DND-41 (cell line): ENCODE measurements at regions not wholly inside any gene's neighbourhood (a gene's known extent, or its start where the extent isn't known, plus 50 kb on each side); places are given as distances from the start of the nearest gene placed in this dataset.

Experiments
- ATAC-seq: fragments of 200-7000 bp; cut with Tn5 transposase; 3 replicates; pipeline ENCODE4 v1.9.1; 2021; ENCODE audit warnings: low read depth; ENCODE audit not compliant: insufficient read depth
- DNase-seq: peaks from one replicate; pipeline ENCODE4 v3.0.0-alpha.2; 2020
- H2AFZ ChIP-seq: 2 replicates; pipeline ENCODE4 v1.6.0; 2012; ENCODE audit warnings: low read depth, low read length
- H3K27ac ChIP-seq: 2 replicates; pipeline ENCODE4 v1.5.1; 2012; ENCODE audit warnings: low read length, inconsistent platforms
- H3K27me3 ChIP-seq: fragments of 200-600 bp; sonication (generic); 2 replicates; pipeline ENCODE4 v1.6.0; 2012; ENCODE audit warnings: low read length, mild to moderate bottlenecking, inconsistent platforms; ENCODE audit not compliant: insufficient read depth, poor library complexity
- H3K36me3 ChIP-seq: 2 replicates; pipeline ENCODE4 v1.5.1; 2012; ENCODE audit warnings: low read length, inconsistent platforms; ENCODE audit not compliant: insufficient read depth
- H3K4me1 ChIP-seq: 2 replicates; pipeline ENCODE4 v1.5.1; 2012; ENCODE audit warnings: mild to moderate bottlenecking, low read length; ENCODE audit not compliant: insufficient read depth
- H3K4me2 ChIP-seq: 2 replicates; pipeline ENCODE4 v1.6.0; 2012; ENCODE audit warnings: mild to moderate bottlenecking, moderate library complexity, low read length, inconsistent platforms; ENCODE audit not compliant: insufficient read depth
- H3K4me3 ChIP-seq, 2 experiments: fragments of 200-600 bp in 1 of 2; shearing (Covaris generic) in 1 of 2; 2 replicates each; pipeline ENCODE4 v1.5.1; 2012 to 2016; ENCODE audit warnings: inconsistent platforms in 2 of 2, low read length in 2 of 2, mild to moderate bottlenecking in 2 of 2, low read depth in 1 of 2, moderate library complexity in 1 of 2
- H3K79me2 ChIP-seq: 2 replicates; pipeline ENCODE4 v1.6.0; 2012; ENCODE audit warnings: low read length, inconsistent platforms; ENCODE audit not compliant: insufficient read depth
- H3K9ac ChIP-seq: 2 replicates; pipeline ENCODE4 v1.6.0; 2012; ENCODE audit warnings: low read depth, mild to moderate bottlenecking, inconsistent platforms, low read length, moderate library complexity
- H3K9me3 ChIP-seq: 2 replicates; pipeline ENCODE4 v1.5.1; 2012; ENCODE audit warnings: low read length, moderate library complexity, mild to moderate bottlenecking, inconsistent platforms; ENCODE audit not compliant: insufficient read depth, severe bottlenecking
- H4K20me1 ChIP-seq: 2 replicates; pipeline ENCODE4 v1.6.0; 2012; ENCODE audit warnings: low read length; ENCODE audit not compliant: insufficient read depth
- EZH2 ChIP-seq: IDR thresholded peaks from 3 replicates; pipeline ENCODE4 v1.6.1; 2012; ENCODE audit warnings: borderline replicate concordance, low read depth, mild to moderate bottlenecking, moderate library complexity, low read length, inconsistent platforms; ENCODE audit not compliant: severe bottlenecking
- TF ChIP-seq, protein P1 (sequence below): IDR thresholded peaks from 2 replicates; pipeline ENCODE4 v1.5.1; 2012; ENCODE audit warnings: borderline replicate concordance, low read length, moderate library complexity, mild to moderate bottlenecking; ENCODE audit not compliant: poor library complexity, severe bottlenecking; ENCODE audit errors: extremely low read depth

DNA sequence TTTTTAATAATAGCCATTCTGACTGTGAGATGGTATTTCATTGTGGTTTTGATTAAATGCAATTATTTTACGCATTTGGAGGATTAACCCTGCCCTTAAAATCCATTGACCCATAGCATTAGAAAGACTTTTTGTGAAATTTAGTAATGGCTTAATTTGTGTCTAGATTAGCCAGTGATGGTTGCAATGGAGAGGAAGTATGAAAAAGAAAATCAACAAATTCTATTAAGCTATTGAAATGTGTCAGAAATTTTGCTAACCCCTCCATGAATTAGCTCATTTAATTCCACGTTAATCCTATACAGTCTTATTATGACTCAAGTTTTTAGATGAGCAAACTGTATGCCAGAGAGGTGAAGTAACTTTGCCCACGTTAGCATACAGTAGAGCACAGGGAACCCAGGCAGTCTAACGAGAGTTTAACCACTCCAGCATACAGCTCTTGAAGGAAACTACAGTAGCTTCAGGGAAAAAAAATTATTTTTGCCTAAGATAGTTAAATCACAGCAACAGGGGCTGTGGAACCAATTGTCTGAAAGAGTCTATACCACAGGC lies 158.2 kb upstream of the PPP2R2B start:
- no peak for ATAC-seq
- Histone ChIP-seq H3K4me1 (no peaks in the 10 kb centered on the region), H3K27ac (no peak overlapping the region)

DNA sequence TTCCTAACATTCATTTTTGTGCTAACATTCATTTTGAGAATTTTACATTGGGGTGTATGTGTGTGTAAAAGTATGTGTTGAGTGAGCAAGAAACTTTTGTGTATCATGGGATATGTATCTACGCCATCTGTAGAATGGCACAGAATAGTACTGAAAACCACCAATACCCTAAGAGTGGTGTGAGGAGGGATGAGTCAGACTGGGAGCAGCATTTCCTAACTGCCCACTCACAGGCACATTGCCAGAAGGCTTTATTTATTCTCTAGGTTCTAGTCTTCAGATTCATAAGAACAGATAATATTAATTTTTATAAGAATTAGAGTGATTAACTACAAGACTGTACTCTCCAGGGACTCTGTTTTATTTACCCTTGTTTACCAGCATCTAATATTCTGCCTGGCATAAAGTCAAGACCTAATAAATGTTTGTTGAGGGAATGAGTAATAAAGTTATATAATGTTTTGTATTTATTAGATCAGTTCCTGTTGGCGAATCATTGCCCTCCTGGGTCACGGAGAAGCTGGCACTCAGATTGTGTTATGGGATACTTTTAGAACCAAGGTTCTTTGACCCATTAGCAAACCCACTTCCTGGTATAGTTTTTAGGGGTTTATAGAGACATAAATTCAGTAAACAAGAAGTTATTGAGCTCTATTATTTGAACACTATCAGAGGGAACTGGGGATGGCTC lies 159.1 kb upstream of the PPP2R2B start:
- DNase-seq: no peak
- Histone ChIP-seq H3K79me2 (no peaks in the 10 kb centered on the region), H3K36me3 (no peaks in the 10 kb centered on the region)

More for the DNA sequence above, 158.2 kb upstream of the PPP2R2B start:
- no peak overlapping the region for H3K4me3 ChIP-seq
- TF ChIP-seq EZH2: no peak
- H3K4me2 ChIP-seq: no peak overlapping the region
- H3K79me2 ChIP-seq: no peaks in the 10 kb centered on the region
- H4K20me1 ChIP-seq: no peaks in the 10 kb centered on the region
- no peaks in the 10 kb centered on the region for H3K9me3 ChIP-seq
- H3K27me3 ChIP-seq: no peaks in the 10 kb centered on the region
- H3K9ac ChIP-seq: no peak overlapping the region
- no peak overlapping the region for H2AFZ ChIP-seq
- H3K36me3 ChIP-seq: no peaks in the 10 kb centered on the region
- DNase-seq: no peak

DNA sequence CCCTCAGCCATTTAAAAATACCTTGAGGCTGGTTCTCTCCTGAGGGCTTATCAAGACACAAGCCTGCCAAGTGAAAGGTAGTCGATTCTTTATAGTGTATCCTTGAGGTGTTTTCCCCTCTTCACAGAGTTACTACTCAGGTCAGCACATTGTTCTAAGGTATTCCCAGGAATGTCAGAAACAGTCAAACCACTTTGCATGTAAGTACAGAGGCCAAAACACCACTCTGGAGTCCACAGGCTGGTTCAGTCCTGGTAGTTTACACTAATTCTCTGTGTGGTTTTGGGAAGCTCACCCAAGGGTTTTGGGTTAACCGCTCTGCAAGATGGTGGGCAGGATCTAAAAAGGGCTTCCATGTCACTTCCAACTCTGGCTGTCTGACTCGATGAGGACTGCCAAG lies 162.3 kb upstream of the PPP2R2B start:
- Histone ChIP-seq H3K9ac (no peak overlapping the region), H3K4me1 (no peaks in the 10 kb centered on the region), H3K27me3 (peaks cover 3% of the 10 kb centered on the region), H2AFZ (no peak overlapping the region), H3K27ac (no peak overlapping the region), H3K79me2 (no peaks in the 10 kb centered on the region), H3K9me3 (no peaks in the 10 kb centered on the region), H4K20me1 (no peaks in the 10 kb centered on the region), H3K4me2 (no peak overlapping the region), H3K36me3 (no peaks in the 10 kb centered on the region), H3K4me3 (no peak overlapping the region)
- DNase-seq (no peak), ATAC-seq (no peak)
- TF ChIP-seq EZH2: no peak
- TF ChIP-seq, protein P1, sequence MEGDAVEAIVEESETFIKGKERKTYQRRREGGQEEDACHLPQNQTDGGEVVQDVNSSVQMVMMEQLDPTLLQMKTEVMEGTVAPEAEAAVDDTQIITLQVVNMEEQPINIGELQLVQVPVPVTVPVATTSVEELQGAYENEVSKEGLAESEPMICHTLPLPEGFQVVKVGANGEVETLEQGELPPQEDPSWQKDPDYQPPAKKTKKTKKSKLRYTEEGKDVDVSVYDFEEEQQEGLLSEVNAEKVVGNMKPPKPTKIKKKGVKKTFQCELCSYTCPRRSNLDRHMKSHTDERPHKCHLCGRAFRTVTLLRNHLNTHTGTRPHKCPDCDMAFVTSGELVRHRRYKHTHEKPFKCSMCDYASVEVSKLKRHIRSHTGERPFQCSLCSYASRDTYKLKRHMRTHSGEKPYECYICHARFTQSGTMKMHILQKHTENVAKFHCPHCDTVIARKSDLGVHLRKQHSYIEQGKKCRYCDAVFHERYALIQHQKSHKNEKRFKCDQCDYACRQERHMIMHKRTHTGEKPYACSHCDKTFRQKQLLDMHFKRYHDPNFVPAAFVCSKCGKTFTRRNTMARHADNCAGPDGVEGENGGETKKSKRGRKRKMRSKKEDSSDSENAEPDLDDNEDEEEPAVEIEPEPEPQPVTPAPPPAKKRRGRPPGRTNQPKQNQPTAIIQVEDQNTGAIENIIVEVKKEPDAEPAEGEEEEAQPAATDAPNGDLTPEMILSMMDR: no peak

More for the DNA sequence above, 159.1 kb upstream of the PPP2R2B start:
- Histone ChIP-seq H3K4me1 (no peaks in the 10 kb centered on the region), H3K4me2 (no peak overlapping the region), H3K4me3 (no peak overlapping the region), H3K27ac (no peak overlapping the region), H3K9ac (no peak overlapping the region), H2AFZ (no peak overlapping the region), H3K27me3 (no peaks in the 10 kb centered on the region), H3K9me3 (no peaks in the 10 kb centered on the region), H4K20me1 (no peaks in the 10 kb centered on the region)
- TF ChIP-seq, protein P1: no peak
- TF ChIP-seq EZH2: no peak
- no peak for ATAC-seq

DNA sequence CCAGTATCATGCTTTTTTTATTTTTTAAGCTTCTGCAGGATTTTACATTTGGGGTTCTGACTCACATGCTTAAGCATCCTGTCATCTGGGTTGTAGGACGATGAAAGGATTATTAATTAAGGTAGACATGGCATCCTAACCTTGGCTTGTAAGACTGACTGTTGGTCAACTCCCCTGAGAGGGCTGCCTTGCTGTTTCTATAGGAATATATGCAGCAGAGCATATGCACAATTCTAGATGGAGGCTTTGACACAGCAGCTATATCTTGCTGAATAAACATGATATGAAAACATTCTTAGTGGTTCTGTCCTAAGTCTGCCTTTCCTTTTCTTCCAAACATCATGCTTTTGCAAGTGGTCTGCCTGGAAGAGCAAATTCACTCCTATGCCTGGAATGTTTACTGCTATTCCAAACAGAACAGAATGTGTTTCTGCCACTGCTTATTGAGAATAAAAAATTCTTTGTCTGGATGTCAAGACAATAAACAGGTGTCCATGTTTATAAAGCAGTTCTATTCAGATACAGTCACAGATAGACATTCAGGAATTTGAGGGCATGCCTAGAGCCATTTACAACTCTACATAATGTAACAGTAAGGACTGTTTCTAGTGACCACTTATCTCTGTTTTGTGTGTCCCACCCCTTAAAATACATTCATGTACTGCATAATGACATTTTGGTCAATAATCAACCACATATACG lies 166.2 kb upstream of the PPP2R2B start:
- ATAC-seq: no peak
- Histone ChIP-seq H3K9ac (no peak overlapping the region), H3K27me3 (peaks cover 3% of the 10 kb centered on the region), H3K79me2 (no peaks in the 10 kb centered on the region), H3K9me3 (no peaks in the 10 kb centered on the region), H3K4me3 (no peak overlapping the region), H3K27ac (no peak overlapping the region), H4K20me1 (no peaks in the 10 kb centered on the region), H3K36me3 (no peaks in the 10 kb centered on the region), H3K4me2 (no peak overlapping the region), H3K4me1 (no peaks in the 10 kb centered on the region), H2AFZ (no peak overlapping the region)
- TF ChIP-seq, protein P1: no peak
- TF ChIP-seq EZH2: no peak
- no peak for DNase-seq
